GM13976 (cell line): ENCODE measurements at regions not wholly inside any gene's neighbourhood (a gene's known extent, or its start where the extent isn't known, plus 50 kb on each side); places are given as distances from the start of the nearest gene placed in this dataset.
A peak's percentile ranks its signal among the peaks of the same experiment; 100 is the strongest.

ENCODE experiments used
- DNase-seq: peaks from one replicate; pipeline ENCODE4 v3.0.0; 2012; ENCODE audit warnings: low spot score
- in situ Hi-C: fragments of 300-500 bp; cut with MboI; formaldehyde crosslinking; loops from one replicate; pipeline ENCODE4 v1.12.0; 2022; ENCODE audit warnings: low sequenced_read_pairs, mixed read lengths, inconsistent platforms; ENCODE audit not compliant: unreplicated experiment
- TF ChIP-seq, protein P1 (sequence below): IDR thresholded peaks from 2 replicates; pipeline ENCODE4 v1.5.1; 2012; ENCODE audit warnings: borderline replicate concordance, mild to moderate bottlenecking; ENCODE audit not compliant: insufficient read depth; ENCODE audit errors: extremely low read depth, missing control alignments, control extremely low read depth

GRCh38 chr7:130938661-130939060 is 204.7 kb upstream of the KLF14 start:
- in situ Hi-C loops, result no loop called here
- no peak for DNase-seq
- TF ChIP-seq, protein P1, sequence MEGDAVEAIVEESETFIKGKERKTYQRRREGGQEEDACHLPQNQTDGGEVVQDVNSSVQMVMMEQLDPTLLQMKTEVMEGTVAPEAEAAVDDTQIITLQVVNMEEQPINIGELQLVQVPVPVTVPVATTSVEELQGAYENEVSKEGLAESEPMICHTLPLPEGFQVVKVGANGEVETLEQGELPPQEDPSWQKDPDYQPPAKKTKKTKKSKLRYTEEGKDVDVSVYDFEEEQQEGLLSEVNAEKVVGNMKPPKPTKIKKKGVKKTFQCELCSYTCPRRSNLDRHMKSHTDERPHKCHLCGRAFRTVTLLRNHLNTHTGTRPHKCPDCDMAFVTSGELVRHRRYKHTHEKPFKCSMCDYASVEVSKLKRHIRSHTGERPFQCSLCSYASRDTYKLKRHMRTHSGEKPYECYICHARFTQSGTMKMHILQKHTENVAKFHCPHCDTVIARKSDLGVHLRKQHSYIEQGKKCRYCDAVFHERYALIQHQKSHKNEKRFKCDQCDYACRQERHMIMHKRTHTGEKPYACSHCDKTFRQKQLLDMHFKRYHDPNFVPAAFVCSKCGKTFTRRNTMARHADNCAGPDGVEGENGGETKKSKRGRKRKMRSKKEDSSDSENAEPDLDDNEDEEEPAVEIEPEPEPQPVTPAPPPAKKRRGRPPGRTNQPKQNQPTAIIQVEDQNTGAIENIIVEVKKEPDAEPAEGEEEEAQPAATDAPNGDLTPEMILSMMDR, result no peak

DNA sequence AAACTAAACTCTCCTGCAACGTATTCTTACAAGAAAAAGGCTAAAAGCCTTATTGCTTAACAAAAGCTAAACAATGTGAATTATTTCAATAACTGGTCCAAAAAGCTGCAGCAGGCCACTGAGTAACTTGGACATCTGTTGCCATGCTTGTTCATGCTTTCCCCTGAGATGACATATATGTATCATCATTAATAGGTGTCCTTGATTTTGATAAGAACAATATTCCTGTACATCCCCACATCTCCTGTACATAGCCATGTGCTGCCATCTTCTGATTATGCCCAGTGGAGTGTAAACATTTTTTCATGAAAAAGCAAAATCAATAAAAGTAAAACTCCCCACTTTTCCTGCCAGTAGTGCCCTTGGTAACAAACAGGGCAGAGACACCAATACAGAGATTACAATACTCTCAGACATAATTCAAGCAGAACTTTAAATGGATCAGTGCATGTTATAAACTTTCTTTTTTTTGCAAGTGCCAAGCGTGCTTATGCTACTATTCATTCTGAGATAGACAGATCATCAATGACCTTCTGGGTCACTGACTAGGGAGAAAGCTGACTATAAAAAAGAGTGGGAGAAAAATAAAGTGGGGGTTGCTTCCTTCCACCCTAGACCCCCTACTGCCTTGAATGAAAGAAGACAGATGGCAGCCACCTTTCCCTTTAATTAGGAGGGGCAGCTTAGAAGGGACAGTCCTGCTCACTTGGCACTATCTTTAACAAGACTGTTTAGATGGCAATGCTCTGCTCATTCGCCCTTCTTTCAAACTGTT is 205.5 kb upstream of the KLF14 start:
- in situ Hi-C loops, result no loop called here
- TF ChIP-seq, protein P1, result no peak
- DNase-seq, result no peak

DNA sequence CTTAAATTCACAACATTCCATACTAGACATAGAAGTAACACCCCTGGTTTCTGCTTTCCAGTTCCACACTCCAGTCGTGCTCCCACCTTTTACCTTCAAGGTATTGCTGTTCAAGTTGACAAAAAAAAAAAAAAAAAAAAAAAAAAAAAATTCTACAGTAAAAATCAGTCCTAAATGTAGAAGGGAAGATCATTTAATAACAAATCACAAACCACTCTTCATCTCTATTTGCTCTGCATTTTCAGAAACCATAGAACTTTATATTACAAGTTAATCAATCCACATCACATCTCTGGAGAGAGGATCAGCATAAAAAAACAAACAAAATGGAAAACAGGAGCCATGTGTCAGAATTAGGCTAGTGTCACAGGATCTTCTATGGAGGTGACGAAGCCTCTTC is 206.3 kb upstream of the KLF14 start:
- in situ Hi-C loops, result no loop called here
- TF ChIP-seq, protein P1, result no peak
- DNase-seq, result no peak

GRCh38 chr7:130940907-130941306 is 206.9 kb upstream of the KLF14 start:
- no peak for DNase-seq
- in situ Hi-C loops, result no loop called here

DNA sequence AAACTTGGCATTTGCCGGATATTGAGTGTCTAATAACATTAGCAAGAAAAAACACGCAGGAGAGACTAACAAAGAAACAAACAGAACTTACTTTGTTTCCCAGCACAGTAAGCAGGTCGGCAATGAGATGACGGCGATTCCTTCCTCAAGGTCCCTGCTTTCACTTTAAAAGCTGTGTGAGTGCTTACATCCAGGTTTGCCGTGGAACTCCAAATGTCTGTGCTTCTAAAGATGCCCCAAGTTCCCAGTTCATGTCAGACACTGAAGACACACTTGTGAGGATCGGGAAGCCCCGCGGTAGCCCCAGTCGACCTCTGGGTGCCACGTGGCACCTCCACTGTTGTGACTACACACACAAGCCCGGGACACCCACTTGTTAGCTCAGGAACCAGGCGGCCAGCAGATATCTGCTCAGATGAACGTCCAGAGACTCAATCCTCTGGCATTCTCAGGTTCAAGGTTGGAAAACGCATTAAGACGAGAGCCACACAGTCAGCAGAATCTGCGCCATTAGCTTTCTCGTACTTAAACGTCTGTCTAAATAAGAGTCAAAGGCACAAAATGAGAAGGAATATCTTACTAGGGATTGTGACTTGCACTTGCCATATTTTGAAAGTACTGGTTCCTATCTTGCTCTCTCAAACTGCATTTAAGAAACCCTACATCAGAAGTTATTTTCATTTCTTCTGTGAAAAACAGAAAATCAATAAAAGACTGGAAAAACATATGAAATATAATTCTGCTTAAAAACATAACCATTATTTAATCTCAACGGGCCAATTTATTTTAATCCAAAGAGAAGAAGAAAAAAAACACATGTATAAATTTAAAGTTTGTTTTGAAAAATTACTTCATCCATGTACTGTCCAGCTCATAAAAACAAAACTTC is 207.6 kb upstream of the KLF14 start:
- TF ChIP-seq, protein P1, result no peak
- no peak for DNase-seq
- in situ Hi-C loops, result no loop called here

More at GRCh38 chr7:130940907-130941306, 206.9 kb upstream of the KLF14 start:
- TF ChIP-seq, protein P1, result no peak

GRCh38 chr7:130942211-130942964 is 208.4 kb upstream of the KLF14 start:
- peak; percentile 33 for DNase-seq
- in situ Hi-C loops, result no loop called here

More at GRCh38 chr7:130942211-130942964, 208.4 kb upstream of the KLF14 start:
- TF ChIP-seq, protein P1, result no peak
